ENCODE measurements at regions not wholly inside any gene's neighbourhood (a gene's known extent, or its start where the extent isn't known, plus 50 kb on each side); places are given as distances from the start of the nearest gene placed in this dataset.

DNA sequence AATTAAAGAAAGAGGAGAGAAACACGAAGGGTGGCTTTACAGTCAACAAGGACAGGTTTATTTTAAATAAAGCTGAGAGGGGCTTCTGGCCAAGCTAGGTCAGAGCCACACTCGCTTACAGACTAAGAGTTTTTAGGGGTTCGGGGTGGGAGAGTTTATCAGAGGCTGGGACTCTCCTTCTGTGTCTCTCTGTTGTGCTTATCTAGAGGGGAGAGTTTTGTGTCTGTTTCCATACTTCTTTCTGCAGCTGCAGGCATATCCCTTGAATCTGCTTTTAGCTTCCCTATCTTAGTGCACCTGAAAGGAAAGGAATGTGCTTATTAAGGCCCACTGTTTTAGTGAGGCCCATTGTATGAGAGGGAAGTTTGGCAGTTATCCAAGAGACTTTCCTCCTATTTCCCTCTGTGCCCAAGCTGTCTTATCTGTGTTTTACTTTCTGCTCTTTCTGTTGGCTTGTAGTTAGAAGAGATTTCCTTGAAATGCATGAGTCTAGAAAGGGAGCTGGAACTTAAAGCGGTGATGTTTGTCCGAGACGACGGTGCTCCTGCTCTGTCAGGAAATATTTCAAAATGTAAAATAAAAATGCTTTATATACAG is 275.3 kb downstream of the KCTD12 start:
- Histone ChIP-seq H3K9me3 (ENCODE audit: control insufficient read depth in 4 of 4, low read length in 3 of 4) (no peaks in the 10 kb centered on the region), H3K9ac (ENCODE audit: low read depth in 1 of 2, low read length in 2 of 2) (no peak overlapping the region), H3K27me3 (ENCODE audit: control insufficient read depth in 4 of 4, insufficient read depth in 4 of 4, low read length in 3 of 4) (no peaks in the 10 kb centered on the region), H3K36me3 (ENCODE audit: control insufficient read depth in 4 of 4, insufficient read depth in 3 of 4, low read depth in 1 of 4, low read length in 3 of 4) (no peaks in the 10 kb centered on the region), H3K4me3 (ENCODE audit: low read depth in 1 of 3, low read length in 3 of 3) (no peak overlapping the region), H3K4me1 (ENCODE audit: control insufficient read depth in 4 of 4, insufficient read depth in 4 of 4, low read length in 3 of 4) (no peaks in the 10 kb centered on the region), H3K27ac (ENCODE audit: low read depth in 1 of 2, low read length in 2 of 2) (no peak overlapping the region)
- WGBS: 77% methylated on average over 7 of the region's 7 CpGs
- no peak for TF ChIP-seq SP1 (IDR thresholded peaks at IDR 0.05)
- TF ChIP-seq YY1 (IDR thresholded peaks at IDR 0.05): no peak
- TF ChIP-seq TAF1 (conservative IDR thresholded peaks at IDR 0.05): no peak
- TF ChIP-seq RXRA (IDR thresholded peaks at IDR 0.05): no peak
- TF ChIP-seq JUND (IDR thresholded peaks at IDR 0.05): no peak
- TF ChIP-seq NR2F2 (IDR thresholded peaks at IDR 0.05): no peak
- TF ChIP-seq REST (IDR thresholded peaks at IDR 0.05): no peak
- no peak for TF ChIP-seq HNF4A (conservative IDR thresholded peaks at IDR 0.05)
- no peak for DNase-seq (ENCODE audit: low spot score)

DNA sequence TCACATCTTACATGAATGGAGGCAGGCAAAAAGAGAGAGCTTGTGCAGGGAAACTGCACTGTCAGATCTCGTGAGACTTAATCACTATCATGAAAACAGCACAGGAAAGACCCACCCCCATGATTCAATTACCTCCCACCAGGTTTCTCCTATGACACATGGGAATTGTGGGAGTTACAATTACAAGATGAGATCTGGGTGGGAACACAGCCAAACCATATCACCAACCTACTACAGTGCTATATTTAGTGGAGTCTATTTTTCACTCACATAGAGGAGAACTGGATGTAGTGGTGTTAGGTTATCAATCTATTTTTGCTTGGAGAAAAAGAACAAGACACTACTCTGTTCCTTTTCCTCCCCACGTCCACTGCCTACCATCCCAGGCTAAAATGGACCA is 276.6 kb downstream of the KCTD12 start:
- WGBS: 59% methylated on average over 2 of the region's 2 CpGs
- no peaks in the 10 kb centered on the region for H3K9me3 ChIP-seq (ENCODE audit: control insufficient read depth in 4 of 4, low read length in 3 of 4)
- H3K27me3 ChIP-seq (ENCODE audit: control insufficient read depth in 4 of 4, insufficient read depth in 4 of 4, low read length in 3 of 4): no peaks in the 10 kb centered on the region
- H3K36me3 ChIP-seq (ENCODE audit: control insufficient read depth in 4 of 4, insufficient read depth in 3 of 4, low read depth in 1 of 4, low read length in 3 of 4): no peaks in the 10 kb centered on the region
- no peak for DNase-seq (ENCODE audit: low spot score)
- H3K9ac ChIP-seq (ENCODE audit: low read depth in 1 of 2, low read length in 2 of 2): no peak overlapping the region
- TF ChIP-seq ZBTB33 (IDR thresholded peaks at IDR 0.05): no peak
- TF ChIP-seq SP1 (IDR thresholded peaks at IDR 0.05): no peak
- no peak for TF ChIP-seq HNF4G (IDR thresholded peaks at IDR 0.05)
- TF ChIP-seq REST (IDR thresholded peaks at IDR 0.05): no peak
- H3K4me3 ChIP-seq (ENCODE audit: low read depth in 1 of 3, low read length in 3 of 3): no peak overlapping the region
- no peak overlapping the region for H3K27ac ChIP-seq (ENCODE audit: low read depth in 1 of 2, low read length in 2 of 2)
- no peaks in the 10 kb centered on the region for H3K4me1 ChIP-seq (ENCODE audit: control insufficient read depth in 4 of 4, insufficient read depth in 4 of 4, low read length in 3 of 4)

All from liver (tissue), 7 donors.